ENCODE measurements at regions not wholly inside any gene's neighbourhood (a gene's known extent, or its start where the extent isn't known, plus 50 kb on each side); places are given as distances from the start of the nearest gene placed in this dataset.

GRCh38 chr12:71214511-71215285 is 56.9 kb upstream of the TSPAN8 start:
- no peaks in the 10 kb centered on the region for H3K9me3 ChIP-seq
- H3K4me3 ChIP-seq = no peak overlapping the region
- no peak overlapping the region for H3K27ac ChIP-seq
- no peak for DNase-seq
- peak in 1 of 2 donors; percentile 38 for ATAC-seq
- no peaks in the 10 kb centered on the region for H3K4me1 ChIP-seq
- H3K27me3 ChIP-seq (ENCODE audit: low read depth) = no peaks in the 10 kb centered on the region
- intact Hi-C loops (cut with DNase I) = no loop called here
- no peak for TF ChIP-seq CTCF (IDR thresholded peaks at IDR 0.05)
- no peaks in the 10 kb centered on the region for H3K36me3 ChIP-seq

GRCh38 chr12:71208053-71208685 is 50.4 kb upstream of the TSPAN8 start:
- Histone ChIP-seq H3K36me3 (no peaks in the 10 kb centered on the region), H3K4me1 (no peaks in the 10 kb centered on the region), H3K27ac (no peak overlapping the region), H3K27me3 (ENCODE audit: low read depth) (no peaks in the 10 kb centered on the region), H3K4me3 (no peak overlapping the region), H3K9me3 (peaks cover 5% of the 10 kb centered on the region)
- DNase-seq (no peak), ATAC-seq (no peak)
- intact Hi-C loops (cut with DNase I) = no loop called here
- TF ChIP-seq CTCF (IDR thresholded peaks at IDR 0.05) = no peak
